Choroid plexus epithelial cell (primary cell): ENCODE measurements at regions not wholly inside any gene's neighbourhood (a gene's known extent, or its start where the extent isn't known, plus 50 kb on each side); places are given as distances from the start of the nearest gene placed in this dataset.

Experiments used
- DNase-seq: peaks from one replicate; pipeline ENCODE4 v3.0.0-alpha.2; 2010; ENCODE audit warnings: low read depth
- H3K4me3 ChIP-seq: 2 replicates; pipeline ENCODE4 v1.5.1; 2011; ENCODE audit warnings: low read depth, mild to moderate bottlenecking, control low read depth, low read length, moderate library complexity
- TF ChIP-seq, protein P1 (sequence below): conservative IDR thresholded peaks from 2 replicates; pipeline ENCODE4 v1.5.1; 2011; ENCODE audit warnings: low read depth, mild to moderate bottlenecking, control low read depth, inconsistent platforms, low read length, moderate library complexity

DNA sequence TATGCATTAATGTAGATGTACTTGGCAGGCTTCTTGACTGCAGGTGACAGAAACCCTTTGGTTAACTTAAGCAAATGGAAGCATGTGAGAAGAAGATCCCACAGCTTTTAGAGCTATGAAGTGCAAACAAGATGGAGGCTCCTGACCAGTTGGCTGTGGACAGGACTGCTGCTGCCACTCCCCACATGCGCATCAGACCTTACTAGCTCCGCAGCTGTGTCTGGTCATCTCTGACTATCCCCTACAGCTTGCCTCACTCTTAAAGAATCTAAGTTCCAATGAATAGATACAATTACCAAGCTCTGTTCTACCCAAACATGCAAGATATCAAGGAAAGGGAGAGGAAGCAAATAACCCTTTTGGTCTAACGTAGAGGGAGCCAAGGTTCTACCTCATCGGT, 587.6 kb downstream of the DSC3 start:
- H3K4me3 ChIP-seq: no peak overlapping the region
- no peak for DNase-seq
- TF ChIP-seq, protein P1, sequence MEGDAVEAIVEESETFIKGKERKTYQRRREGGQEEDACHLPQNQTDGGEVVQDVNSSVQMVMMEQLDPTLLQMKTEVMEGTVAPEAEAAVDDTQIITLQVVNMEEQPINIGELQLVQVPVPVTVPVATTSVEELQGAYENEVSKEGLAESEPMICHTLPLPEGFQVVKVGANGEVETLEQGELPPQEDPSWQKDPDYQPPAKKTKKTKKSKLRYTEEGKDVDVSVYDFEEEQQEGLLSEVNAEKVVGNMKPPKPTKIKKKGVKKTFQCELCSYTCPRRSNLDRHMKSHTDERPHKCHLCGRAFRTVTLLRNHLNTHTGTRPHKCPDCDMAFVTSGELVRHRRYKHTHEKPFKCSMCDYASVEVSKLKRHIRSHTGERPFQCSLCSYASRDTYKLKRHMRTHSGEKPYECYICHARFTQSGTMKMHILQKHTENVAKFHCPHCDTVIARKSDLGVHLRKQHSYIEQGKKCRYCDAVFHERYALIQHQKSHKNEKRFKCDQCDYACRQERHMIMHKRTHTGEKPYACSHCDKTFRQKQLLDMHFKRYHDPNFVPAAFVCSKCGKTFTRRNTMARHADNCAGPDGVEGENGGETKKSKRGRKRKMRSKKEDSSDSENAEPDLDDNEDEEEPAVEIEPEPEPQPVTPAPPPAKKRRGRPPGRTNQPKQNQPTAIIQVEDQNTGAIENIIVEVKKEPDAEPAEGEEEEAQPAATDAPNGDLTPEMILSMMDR: no peak

DNA sequence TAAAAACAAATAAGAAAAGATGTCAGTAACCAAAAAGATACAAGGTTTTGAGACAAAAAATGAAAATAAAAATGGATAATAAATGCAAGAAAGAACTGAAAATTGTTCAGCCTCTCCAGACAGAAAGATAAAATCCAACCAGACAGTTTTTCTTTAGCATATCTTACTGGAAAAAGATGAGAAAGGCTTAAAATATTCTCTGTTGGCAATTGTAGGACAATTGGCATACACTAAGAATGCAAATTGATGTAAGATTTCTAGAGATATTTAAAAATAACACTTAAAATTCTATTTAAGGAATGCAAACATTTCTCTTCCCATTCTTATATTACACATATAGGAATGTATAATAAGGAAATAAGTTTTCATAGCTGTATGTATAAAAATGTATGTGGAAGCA, 590.6 kb downstream of the DSC3 start:
- DNase-seq: no peak
- TF ChIP-seq, protein P1: no peak
- H3K4me3 ChIP-seq: no peak overlapping the region

DNA sequence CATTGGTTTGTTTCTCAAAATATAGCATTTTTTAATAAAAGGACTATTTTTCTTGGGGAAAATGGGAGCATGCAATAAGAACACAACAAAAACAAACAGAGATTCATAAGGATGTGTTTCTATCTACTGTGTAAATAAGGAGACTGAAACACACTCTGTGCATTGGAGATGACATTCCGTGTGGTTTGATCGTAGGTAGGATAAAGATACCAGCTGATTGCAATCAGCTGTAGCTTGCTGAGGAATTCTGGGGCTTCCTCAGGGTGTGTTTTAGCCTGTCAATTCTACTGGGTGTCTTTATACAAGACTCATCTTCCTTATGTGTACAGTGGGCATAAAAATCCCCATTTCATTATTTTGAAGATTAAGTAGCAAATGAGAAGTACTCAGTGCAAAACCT, 591.6 kb downstream of the DSC3 start:
- no peak overlapping the region for H3K4me3 ChIP-seq
- DNase-seq: no peak
- TF ChIP-seq, protein P1: no peak

DNA sequence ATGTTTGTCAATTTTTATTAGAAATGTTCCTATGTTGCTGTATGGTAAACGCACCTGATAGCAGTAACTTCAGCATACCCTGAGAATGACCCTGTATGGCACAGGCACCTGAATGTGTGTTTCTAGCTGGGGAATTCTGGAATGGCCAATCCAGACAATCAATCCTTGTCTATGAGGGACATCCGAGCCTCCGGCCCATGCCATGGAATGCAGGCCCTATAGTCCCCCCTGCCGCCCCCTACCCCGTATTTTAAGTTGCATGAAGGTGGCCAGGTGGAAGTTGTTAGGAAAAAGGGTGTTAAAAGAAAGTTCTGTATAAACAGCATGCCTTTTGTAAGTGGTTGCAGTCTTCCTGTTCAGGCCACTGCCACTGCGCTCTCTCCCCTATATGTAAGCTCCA, 595.9 kb downstream of the DSC3 start:
- no peak for DNase-seq
- TF ChIP-seq, protein P1: no peak
- H3K4me3 ChIP-seq: no peak overlapping the region

DNA sequence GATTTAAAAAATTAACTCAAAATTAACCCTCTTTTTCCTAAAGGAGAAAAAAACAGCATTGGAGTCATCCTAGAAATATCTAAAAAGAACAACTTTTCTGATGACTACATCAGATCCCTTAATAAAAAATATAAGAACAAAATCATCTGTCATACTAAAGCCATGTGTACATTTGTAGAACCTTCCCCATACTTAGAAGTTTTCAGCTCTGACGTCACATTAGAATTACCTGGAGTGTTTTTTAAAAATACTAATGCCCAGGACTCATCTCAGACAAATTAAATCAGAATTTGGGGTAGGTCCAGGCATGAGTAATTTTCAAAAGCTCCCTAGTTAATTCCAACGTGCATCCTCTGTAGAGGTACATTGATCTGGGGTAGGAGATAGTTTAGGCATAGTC, 598.0 kb downstream of the DSC3 start:
- TF ChIP-seq, protein P1: no peak
- no peak overlapping the region for H3K4me3 ChIP-seq
- DNase-seq: no peak

DNA sequence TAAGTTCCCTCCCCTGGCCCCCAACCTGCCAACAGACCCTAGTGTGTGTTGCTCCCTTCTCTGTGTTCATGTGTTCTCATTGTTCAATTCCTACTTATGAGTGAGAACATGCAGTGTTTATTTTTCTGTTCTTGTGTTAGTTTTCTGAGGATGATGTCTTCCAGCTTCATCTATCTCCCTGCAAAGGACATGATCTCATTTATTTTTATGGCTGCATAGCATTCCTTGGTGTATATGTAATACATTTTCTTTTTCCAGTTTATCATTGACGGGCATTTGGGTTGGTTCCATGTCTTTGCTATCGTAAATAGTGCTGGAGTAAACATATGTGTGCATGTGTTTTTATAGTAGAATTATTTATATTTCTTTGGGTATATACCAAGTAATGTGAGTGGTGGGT, 602.2 kb downstream of the DSC3 start:
- no peak overlapping the region for H3K4me3 ChIP-seq
- no peak for DNase-seq
- TF ChIP-seq, protein P1: no peak

DNA sequence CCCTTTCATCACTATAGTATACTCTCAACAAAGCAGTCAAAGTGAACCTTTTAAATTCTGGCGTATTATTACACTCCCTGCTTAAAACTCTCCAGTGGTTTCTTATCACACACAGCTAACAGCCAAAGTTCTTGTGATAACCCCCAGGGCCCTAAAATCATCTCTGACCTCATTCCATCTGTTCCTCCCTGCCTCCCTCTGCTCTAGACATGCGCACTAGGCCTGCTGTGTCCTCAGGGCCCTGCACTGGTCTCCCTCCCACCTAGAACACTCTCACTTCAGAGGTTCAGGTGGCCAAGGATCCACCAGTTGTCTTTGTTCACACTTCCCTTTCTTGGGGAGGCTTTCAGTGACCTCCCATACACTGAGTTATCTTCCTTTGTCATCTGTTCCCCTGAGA, 603.4 kb downstream of the DSC3 start:
- TF ChIP-seq, protein P1: no peak
- no peak overlapping the region for H3K4me3 ChIP-seq
- no peak for DNase-seq
